GM18858 (cell line): ENCODE measurements at regions not wholly inside any gene's neighbourhood (a gene's known extent, or its start where the extent isn't known, plus 50 kb on each side); places are given as distances from the start of the nearest gene placed in this dataset.
"Not testable (repeated sequence)": the region's sequence is repeated elsewhere in the genome, so short reads cannot be mapped to it uniquely, and the experiment has no call there.

Source experiments
- ATAC-seq: cut with Tn5 transposase; IDR thresholded peaks from one replicate; pipeline ENCODE4 v1.9.1; 2021; ENCODE audit not compliant: unreplicated experiment

- no peak for ATAC-seq
Observed at GRCh38 chr1:38787041-38787440, 72.5 kb downstream of the RRAGC start.

GRCh38 chr1:38786040-38786436 lies 73.5 kb downstream of the RRAGC start:
- no peak for ATAC-seq

GRCh38 chr1:38785285-38786039 lies 74.1 kb downstream of the RRAGC start:
- no peak for ATAC-seq

- no peak for ATAC-seq
Observed at GRCh38 chr1:38784452-38785284, 74.9 kb downstream of the RRAGC start.

- ATAC-seq = no peak
Observed at GRCh38 chr1:38783640-38784229, 75.8 kb downstream of the RRAGC start.

- no peak for ATAC-seq
Observed at GRCh38 chr1:38781872-38782617, 77.5 kb downstream of the RRAGC start.

GRCh38 chr1:38780133-38780532 lies 79.4 kb downstream of the RRAGC start:
- no peak for ATAC-seq

- no peak for ATAC-seq
Observed at GRCh38 chr1:38779491-38779890, 80.1 kb downstream of the RRAGC start.

- no peak for ATAC-seq
Observed at GRCh38 chr1:38778521-38778920, 81.1 kb downstream of the RRAGC start.

GRCh38 chr1:38778051-38778450 lies 81.5 kb downstream of the RRAGC start:
- ATAC-seq = no peak

GRCh38 chr1:38777464-38777957 lies 82.1 kb downstream of the RRAGC start:
- ATAC-seq = no peak

GRCh38 chr1:38776466-38777065 lies 83.0 kb downstream of the RRAGC start:
- ATAC-seq = no peak

GRCh38 chr1:38775175-38775845 lies 84.3 kb downstream of the RRAGC start:
- ATAC-seq = no peak

- no peak for ATAC-seq
Observed at GRCh38 chr1:38773483-38773882, 86.1 kb downstream of the RRAGC start.

GRCh38 chr1:38772953-38773352 lies 86.6 kb downstream of the RRAGC start:
- no peak for ATAC-seq

GRCh38 chr1:38772026-38772425 lies 87.5 kb downstream of the RRAGC start:
- ATAC-seq = no peak

- ATAC-seq = not testable (repeated sequence)
Observed at GRCh38 chr1:38770516-38771173, 88.9 kb downstream of the RRAGC start.

- no peak for ATAC-seq
Observed at GRCh38 chr1:38766125-38766524, 93.4 kb downstream of the RRAGC start.

GRCh38 chr1:38763121-38763520 lies 96.5 kb downstream of the RRAGC start:
- ATAC-seq = no peak

- ATAC-seq = no peak
Observed at GRCh38 chr1:38760562-38760961, 99.0 kb downstream of the RRAGC start.
